Osteoblast (primary cell): ENCODE measurements at regions not wholly inside any gene's neighbourhood (a gene's known extent, or its start where the extent isn't known, plus 50 kb on each side); places are given as distances from the start of the nearest gene placed in this dataset.

ENCODE experiments used
- DNase-seq: peaks from one replicate; pipeline ENCODE4 v3.0.0; 2011; ENCODE audit warnings: low spot score, mixed read lengths; ENCODE audit not compliant: insufficient read length; ENCODE audit errors: missing footprints
- H2AFZ ChIP-seq: 2 replicates; pipeline ENCODE4 v1.6.0; 2011; ENCODE audit warnings: mild to moderate bottlenecking, low read length
- H3K27ac ChIP-seq: 2 replicates; pipeline ENCODE4 v1.5.1; 2011; ENCODE audit warnings: mild to moderate bottlenecking, low read depth, low read length, moderate library complexity
- H3K27me3 ChIP-seq: 2 replicates; pipeline ENCODE4 v1.6.0; 2012; ENCODE audit warnings: mild to moderate bottlenecking, control low read depth, inconsistent platforms, low read length, moderate library complexity; ENCODE audit not compliant: insufficient read depth
- H3K36me3 ChIP-seq: 2 replicates; pipeline ENCODE4 v1.5.1; 2011; ENCODE audit warnings: mild to moderate bottlenecking, low read length, control low read depth, moderate library complexity; ENCODE audit not compliant: insufficient read depth
- H3K4me1 ChIP-seq: 2 replicates; pipeline ENCODE4 v1.5.1; 2011; ENCODE audit warnings: mild to moderate bottlenecking, low read length, control low read depth, moderate library complexity; ENCODE audit not compliant: insufficient read depth
- H3K4me2 ChIP-seq: 2 replicates; pipeline ENCODE4 v1.6.0; 2011; ENCODE audit warnings: mild to moderate bottlenecking, low read length; ENCODE audit not compliant: insufficient read depth
- H3K4me3 ChIP-seq: fragments of 200-600 bp; sonication (generic); 3 replicates; pipeline ENCODE4 v1.5.1; 2012; ENCODE audit warnings: mild to moderate bottlenecking, low read length, inconsistent platforms; ENCODE audit not compliant: insufficient read depth
- H3K79me2 ChIP-seq: 2 replicates; pipeline ENCODE4 v1.6.0; 2012; ENCODE audit warnings: mild to moderate bottlenecking, low read length, control low read depth, inconsistent platforms; ENCODE audit not compliant: insufficient read depth
- H3K9me3 ChIP-seq: 2 replicates; pipeline ENCODE4 v1.5.1; 2011; ENCODE audit warnings: low read depth, low read length, control low read depth
- H4K20me1 ChIP-seq: 2 replicates; pipeline ENCODE4 v1.6.0; 2012; ENCODE audit warnings: mild to moderate bottlenecking, low read length, control low read depth; ENCODE audit not compliant: insufficient read depth
- CTCF ChIP-seq: IDR thresholded peaks from 2 replicates; pipeline ENCODE4 v1.5.1; 2011; ENCODE audit warnings: mild to moderate bottlenecking, low read depth, low read length, moderate library complexity; ENCODE audit errors: extremely low read depth

GRCh38 chr12:114192549-114192948 is 213.4 kb downstream of the TBX5 start:
- H3K79me2 ChIP-seq, result no peaks in the 10 kb centered on the region
- DNase-seq, result no peak
- H4K20me1 ChIP-seq, result no peaks in the 10 kb centered on the region
- no peak for TF ChIP-seq CTCF
- no peak overlapping the region for H3K4me2 ChIP-seq
- no peaks in the 10 kb centered on the region for H3K27me3 ChIP-seq
- H3K36me3 ChIP-seq, result no peaks in the 10 kb centered on the region
- H3K4me3 ChIP-seq, result no peak overlapping the region
- H3K27ac ChIP-seq, result no peak overlapping the region
- H2AFZ ChIP-seq, result no peak overlapping the region
- no peaks in the 10 kb centered on the region for H3K4me1 ChIP-seq
- H3K9me3 ChIP-seq, result no peaks in the 10 kb centered on the region

- TF ChIP-seq CTCF, result no peak
- no peak for DNase-seq
- no peaks in the 10 kb centered on the region for H4K20me1 ChIP-seq
- no peak overlapping the region for H3K4me2 ChIP-seq
- no peaks in the 10 kb centered on the region for H3K36me3 ChIP-seq
- no peak overlapping the region for H2AFZ ChIP-seq
- no peak overlapping the region for H3K4me3 ChIP-seq
- no peaks in the 10 kb centered on the region for H3K4me1 ChIP-seq
- no peaks in the 10 kb centered on the region for H3K27me3 ChIP-seq
- H3K79me2 ChIP-seq, result no peaks in the 10 kb centered on the region
- H3K9me3 ChIP-seq, result no peaks in the 10 kb centered on the region
- H3K27ac ChIP-seq, result no peak overlapping the region
Measured at GRCh38 chr12:114192013-114192412, 213.9 kb downstream of the TBX5 start.

- DNase-seq, result no peak
Measured at GRCh38 chr12:114191581-114191980, 214.4 kb downstream of the TBX5 start.

GRCh38 chr12:114190971-114191370 is 215.0 kb downstream of the TBX5 start:
- Histone ChIP-seq H3K36me3 (no peaks in the 10 kb centered on the region), H2AFZ (no peak overlapping the region), H3K27ac (no peak overlapping the region), H3K79me2 (no peaks in the 10 kb centered on the region), H3K9me3 (no peaks in the 10 kb centered on the region), H4K20me1 (no peaks in the 10 kb centered on the region), H3K4me2 (no peak overlapping the region), H3K27me3 (no peaks in the 10 kb centered on the region), H3K4me3 (no peak overlapping the region), H3K4me1 (no peaks in the 10 kb centered on the region)
- no peak for TF ChIP-seq CTCF
- DNase-seq, result no peak

More at GRCh38 chr12:114191581-114191980, 214.4 kb downstream of the TBX5 start:
- Histone ChIP-seq H3K27me3 (no peaks in the 10 kb centered on the region), H4K20me1 (no peaks in the 10 kb centered on the region), H2AFZ (no peak overlapping the region), H3K9me3 (no peaks in the 10 kb centered on the region), H3K36me3 (no peaks in the 10 kb centered on the region), H3K27ac (no peak overlapping the region), H3K4me3 (no peak overlapping the region), H3K4me1 (no peaks in the 10 kb centered on the region), H3K79me2 (no peaks in the 10 kb centered on the region), H3K4me2 (no peak overlapping the region)
- no peak for TF ChIP-seq CTCF
